Muscle of arm (tissue), 1 donor: ENCODE measurements at regions not wholly inside any gene's neighbourhood (a gene's known extent, or its start where the extent isn't known, plus 50 kb on each side); places are given as distances from the start of the nearest gene placed in this dataset.
"Not testable (repeated sequence)": the region's sequence is repeated elsewhere in the genome, so short reads cannot be mapped to it uniquely, and the experiment has no call there.

Source experiments
- DNase-seq: peaks from one replicate; pipeline ENCODE4 v3.0.0-alpha.2; 2013

GRCh38 chr10:3932597-3933375, 147.8 kb upstream of the KLF6 start:
- DNase-seq, result no peak

- DNase-seq, result no peak
Observed at GRCh38 chr10:3931901-3932300, 146.9 kb upstream of the KLF6 start.

- DNase-seq, result no peak
Observed at GRCh38 chr10:3931224-3931623, 146.2 kb upstream of the KLF6 start.

DNA sequence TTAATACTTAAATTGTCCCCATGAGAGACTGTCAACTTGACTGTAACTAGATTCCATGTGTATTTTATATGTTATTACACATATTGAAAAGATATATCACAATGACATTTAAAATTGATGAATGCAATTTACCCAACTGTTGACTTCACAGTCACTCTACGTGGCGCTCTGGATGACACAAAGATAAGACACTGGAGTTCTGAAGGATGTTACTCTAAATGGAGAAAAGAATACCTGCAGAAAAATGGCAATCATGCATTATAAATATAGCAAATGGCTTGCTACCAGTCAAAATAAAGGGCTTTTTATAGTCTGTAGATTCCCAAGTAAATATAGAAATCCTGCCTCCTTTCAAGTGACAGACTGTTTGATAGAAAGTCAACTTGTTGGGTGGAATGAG, 143.6 kb upstream of the KLF6 start:
- DNase-seq, result no peak

DNA sequence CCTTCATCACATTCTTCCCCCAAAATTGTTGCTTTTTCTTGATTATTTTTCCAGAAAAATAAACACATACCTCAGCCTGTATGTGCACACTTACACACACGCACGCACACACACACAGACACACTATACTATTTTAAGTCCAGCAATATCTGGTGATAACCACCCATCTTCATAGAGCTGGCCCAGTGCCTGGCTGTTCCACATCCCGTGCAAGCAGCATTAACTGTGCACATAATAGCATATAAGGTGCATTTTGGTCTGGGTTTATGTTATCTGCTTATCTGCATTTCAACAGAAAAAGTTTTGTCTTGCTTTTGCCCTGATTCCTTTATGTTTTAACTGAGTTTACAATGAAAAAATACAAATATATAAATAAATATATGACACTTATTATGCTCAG, 143.1 kb upstream of the KLF6 start:
- DNase-seq, result no peak

- DNase-seq, result no peak
Observed at GRCh38 chr10:3926675-3927525, 141.9 kb upstream of the KLF6 start.

DNA sequence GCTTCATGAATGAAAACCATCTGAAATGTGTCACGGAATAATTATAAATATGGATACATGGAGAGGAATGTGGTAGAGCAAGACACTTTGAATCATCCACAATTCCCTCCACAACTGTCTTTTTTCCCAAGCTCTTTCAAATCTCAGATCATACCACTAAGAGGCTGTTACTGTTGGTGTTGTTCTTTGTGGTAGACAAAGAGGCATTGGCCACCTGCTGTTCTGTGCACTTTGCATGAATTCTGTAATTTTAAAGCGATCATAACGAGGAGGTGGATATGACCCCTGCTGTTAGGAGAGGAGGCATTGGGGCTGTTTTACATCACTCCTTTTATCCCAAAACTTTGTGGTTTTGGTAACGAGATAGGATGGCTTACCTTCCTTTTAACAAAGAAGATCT, 141.2 kb upstream of the KLF6 start:
- no peak for DNase-seq

DNA sequence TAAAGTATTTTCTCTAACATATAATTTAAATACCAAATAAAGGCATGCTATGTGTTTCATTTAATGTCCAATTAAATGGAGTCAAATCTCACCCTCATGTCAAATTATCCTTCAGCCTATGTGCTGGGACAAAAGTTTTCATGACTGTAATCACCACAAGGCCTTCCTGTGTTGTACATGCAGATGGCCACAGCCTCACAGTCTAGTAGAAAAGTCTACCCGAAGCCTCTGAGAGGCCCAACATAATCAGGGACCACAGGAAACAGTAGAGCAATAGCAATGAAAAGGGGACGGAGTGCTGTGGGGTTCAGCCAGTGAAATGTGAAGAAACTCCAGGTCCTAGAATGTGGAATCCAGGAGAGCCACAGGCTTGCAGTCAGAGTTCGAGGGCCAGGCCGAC, 140.2 kb upstream of the KLF6 start:
- DNase-seq, result no peak

GRCh38 chr10:3924344-3924743, 139.3 kb upstream of the KLF6 start:
- no peak for DNase-seq

- DNase-seq, result no peak
Observed at GRCh38 chr10:3923033-3923432, 138.0 kb upstream of the KLF6 start.

- no peak for DNase-seq
Observed at GRCh38 chr10:3919709-3920308, 134.8 kb upstream of the KLF6 start.

- not testable (repeated sequence) for DNase-seq
Observed at GRCh38 chr10:3917392-3917791, 132.4 kb upstream of the KLF6 start.

GRCh38 chr10:3914733-3915132, 129.7 kb upstream of the KLF6 start:
- DNase-seq, result no peak

DNA sequence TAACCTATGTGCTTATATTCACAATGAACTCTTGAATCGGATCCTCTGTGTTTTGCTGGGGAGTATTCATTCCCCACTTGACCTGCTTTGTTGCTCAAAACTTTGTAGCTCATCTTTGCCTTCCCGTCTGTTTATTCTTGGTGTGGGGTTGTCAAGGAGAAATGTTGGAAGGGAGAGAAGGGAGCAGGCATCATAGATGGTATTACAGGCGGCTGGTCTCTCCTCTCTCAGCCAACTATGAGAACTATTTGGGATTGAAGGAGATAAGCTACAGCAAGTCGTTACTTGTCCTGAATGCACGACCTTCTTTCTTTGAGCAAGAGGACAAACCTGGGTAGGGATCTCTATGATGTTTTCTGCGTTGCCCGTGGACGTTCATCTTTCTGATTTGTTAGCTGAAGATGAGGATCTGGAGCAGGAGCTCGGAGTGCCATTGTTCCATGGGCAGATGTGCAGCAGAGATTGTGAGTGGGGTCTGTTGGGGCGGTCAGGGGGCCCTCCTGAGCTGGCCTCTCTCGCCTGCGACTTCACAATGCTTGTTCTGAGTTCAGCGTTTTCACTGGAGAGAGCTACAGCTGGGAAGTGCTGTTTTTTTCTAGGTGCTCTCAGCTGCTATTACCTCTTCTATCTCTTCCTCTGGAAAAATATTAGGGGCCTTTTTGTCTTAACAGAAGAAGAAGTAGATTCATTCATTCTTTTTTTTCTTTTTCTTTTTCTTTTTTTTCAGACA, 126.9 kb upstream of the KLF6 start:
- DNase-seq, result no peak

DNA sequence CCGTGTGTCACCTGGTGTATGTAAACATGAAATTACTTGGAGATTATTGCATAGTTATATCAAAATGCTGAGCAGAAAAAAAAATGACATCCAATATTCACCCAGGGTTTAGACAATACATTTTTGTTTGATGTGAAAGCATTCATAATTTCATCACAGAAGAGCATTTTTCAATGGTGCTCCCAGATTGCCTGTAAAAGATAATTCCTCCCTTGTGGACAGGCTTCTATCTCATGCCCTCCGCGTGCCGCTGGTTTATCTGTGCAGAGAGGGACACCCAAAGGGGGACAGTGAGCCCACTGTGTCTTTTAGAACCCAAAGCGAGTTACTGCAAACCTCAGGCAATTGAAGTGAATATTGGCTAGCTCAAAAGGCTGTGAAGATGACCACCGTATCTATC, 126.2 kb upstream of the KLF6 start:
- no peak for DNase-seq

DNA sequence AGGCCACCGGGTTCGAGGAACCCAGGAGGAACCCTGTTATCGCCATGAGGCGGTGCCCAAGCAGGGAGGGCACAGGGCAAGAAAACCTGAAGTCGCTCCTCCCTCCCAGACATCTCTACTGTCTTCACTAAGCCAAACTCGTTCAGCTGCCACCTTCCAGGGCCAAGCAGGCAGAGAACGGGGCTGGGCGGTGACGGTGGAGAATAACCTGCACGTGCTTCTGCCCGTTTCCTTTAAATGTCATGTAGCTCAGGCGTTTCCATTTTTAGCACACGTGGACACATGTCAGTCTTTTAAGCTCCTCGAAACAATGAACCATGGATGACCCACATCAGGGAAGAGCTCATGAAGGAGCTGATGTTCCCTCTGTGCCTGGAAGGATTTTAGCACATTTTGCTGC, 124.3 kb upstream of the KLF6 start:
- DNase-seq, result no peak

DNA sequence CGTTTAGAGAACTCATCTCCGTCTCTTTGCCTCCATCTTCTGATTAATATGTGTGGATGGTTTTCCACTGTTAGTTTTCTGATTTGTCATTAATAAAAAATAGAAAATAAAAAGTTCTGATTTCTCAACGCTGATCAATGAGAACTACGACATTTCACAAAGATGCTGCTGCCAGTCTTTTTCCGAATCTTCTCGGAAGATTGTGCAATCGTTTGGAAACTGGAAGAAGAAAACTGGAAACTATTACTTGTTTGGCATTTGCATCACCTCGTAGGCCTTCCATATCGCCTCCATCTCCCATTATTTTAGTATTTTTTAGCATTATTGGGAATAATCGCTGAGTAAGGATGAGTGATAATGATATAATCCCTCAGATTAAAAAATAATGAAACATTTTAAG, 123.2 kb upstream of the KLF6 start:
- no peak for DNase-seq

DNA sequence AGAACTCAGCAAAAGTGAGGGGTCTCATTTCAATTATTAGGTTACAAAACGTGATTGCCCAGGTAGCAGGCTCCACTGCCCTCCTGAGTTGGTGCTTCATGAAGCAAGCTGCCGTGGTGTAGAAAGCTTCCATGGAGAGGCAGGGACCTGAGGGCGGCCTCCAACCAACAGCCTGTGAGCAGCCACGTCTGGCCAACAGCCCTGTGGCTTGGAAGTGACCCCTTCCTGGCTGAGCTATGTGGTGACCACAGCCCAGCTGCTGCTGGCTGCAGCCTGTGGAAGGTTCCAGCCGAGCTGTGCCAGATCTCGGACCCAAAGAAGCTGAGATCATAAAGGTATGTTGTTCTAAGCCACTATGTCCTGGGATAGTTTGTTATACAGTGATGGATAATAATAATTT, 122.5 kb upstream of the KLF6 start:
- no peak for DNase-seq

DNA sequence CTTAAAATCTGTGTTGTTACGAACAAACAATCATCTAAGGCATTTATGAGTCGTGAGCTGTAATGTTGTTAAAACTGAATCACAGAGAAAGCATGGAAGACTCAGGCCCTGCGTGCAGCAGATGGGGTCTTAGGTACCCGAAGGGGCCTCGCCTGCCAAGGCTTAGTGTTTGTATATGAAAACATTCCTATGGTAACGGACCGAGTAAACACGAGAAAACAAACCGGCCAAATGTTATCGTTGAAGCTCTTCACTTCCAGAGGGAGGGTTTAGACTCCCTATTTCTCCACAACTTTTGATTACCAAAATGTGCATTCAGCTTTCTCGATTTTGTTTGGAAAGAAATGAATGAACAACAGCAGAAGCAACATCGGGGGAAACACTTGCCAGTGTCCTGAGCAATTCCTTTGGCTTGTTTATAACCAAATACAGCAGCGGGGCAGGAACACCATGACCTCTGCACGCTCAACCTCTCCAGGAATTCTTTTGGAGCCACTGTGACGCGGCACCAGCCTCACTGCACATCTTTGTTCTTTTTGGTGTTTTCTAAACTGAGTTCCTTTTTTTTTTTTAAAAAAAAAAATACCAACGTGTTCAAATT, 121.6 kb upstream of the KLF6 start:
- DNase-seq, result no peak

GRCh38 chr10:3904419-3904960, 119.5 kb upstream of the KLF6 start:
- DNase-seq, result no peak

GRCh38 chr10:3902809-3903410, 117.9 kb upstream of the KLF6 start:
- DNase-seq, result no peak
